ENCODE measurements at regions not wholly inside any gene's neighbourhood (a gene's known extent, or its start where the extent isn't known, plus 50 kb on each side); places are given as distances from the start of the nearest gene placed in this dataset.

DNA sequence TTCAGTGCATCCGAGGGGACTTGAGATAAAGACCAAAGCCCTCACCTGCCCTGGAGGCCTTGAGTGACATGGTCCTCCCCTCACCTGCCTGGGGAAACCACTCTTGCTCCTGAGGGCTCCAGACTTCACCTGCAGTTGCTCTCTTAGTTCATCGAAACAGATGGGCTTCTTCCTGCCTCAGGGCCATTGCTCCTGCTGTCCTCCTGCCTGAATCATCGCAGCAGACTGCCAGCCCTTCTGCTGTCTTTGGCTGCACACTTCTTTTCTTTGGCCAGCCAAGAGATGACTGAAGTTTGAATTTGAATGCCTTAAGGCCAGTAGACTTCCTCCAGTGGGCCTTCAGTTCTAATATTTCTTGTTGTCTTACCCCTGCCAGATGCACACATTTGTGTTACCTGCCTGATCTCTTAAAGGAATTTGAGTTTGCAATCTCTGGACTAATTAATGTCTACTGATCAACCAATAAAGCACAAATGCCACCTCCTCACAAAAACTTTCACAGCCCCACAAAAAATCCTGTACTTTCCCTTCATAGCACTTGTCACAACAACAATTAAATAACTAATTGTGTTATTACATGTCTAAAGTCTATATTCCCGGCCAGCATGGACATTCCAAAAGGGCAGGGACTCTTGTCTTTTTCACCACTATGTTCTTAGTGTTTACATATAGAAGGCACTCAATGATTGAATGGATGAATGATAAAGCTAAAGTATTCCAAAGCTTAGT is 56.7 kb upstream of the SGK1 start:
- TF ChIP-seq, protein P1, sequence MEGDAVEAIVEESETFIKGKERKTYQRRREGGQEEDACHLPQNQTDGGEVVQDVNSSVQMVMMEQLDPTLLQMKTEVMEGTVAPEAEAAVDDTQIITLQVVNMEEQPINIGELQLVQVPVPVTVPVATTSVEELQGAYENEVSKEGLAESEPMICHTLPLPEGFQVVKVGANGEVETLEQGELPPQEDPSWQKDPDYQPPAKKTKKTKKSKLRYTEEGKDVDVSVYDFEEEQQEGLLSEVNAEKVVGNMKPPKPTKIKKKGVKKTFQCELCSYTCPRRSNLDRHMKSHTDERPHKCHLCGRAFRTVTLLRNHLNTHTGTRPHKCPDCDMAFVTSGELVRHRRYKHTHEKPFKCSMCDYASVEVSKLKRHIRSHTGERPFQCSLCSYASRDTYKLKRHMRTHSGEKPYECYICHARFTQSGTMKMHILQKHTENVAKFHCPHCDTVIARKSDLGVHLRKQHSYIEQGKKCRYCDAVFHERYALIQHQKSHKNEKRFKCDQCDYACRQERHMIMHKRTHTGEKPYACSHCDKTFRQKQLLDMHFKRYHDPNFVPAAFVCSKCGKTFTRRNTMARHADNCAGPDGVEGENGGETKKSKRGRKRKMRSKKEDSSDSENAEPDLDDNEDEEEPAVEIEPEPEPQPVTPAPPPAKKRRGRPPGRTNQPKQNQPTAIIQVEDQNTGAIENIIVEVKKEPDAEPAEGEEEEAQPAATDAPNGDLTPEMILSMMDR (IDR thresholded peaks at IDR 0.05), result no peak
- Histone ChIP-seq H3K9me3 (no peaks in the 10 kb centered on the region), H3K4me3 (no peak overlapping the region), H3K36me3 (ENCODE audit: low read depth) (no peaks in the 10 kb centered on the region), H3K4me1 (ENCODE audit: low read depth) (no peaks in the 10 kb centered on the region)
- DNase-seq (no peak), ATAC-seq (no peak)
- intact Hi-C loops (cut with DNase I, micrococcal nuclease), result no loop called here

DNA sequence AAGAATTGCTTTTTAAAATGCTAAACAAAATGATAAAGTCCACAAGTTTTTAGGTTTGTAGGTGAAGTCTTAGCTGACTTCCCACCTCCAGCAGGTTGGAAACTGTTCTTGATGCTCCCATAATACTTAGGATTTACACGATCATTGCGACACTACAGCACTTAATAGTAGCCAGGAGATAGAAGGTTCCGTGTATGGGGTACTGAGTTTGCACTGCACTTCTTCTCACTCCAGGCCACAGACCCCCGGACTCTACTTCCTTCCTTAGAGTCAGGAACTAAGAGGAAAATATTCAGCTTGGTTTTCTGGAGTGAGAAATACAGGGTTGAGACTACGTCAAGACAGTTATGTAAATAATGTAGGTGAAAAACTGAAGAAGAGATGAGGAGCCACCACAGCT is 56.1 kb upstream of the SGK1 start:
- DNase-seq (no peak), ATAC-seq (no peak)
- no peaks in the 10 kb centered on the region for H3K9me3 ChIP-seq
- intact Hi-C loops (cut with DNase I, micrococcal nuclease), result no loop called here
- TF ChIP-seq, protein P1 (IDR thresholded peaks at IDR 0.05), result no peak
- H3K4me3 ChIP-seq, result no peak overlapping the region
- no peaks in the 10 kb centered on the region for H3K36me3 ChIP-seq (ENCODE audit: low read depth)
- H3K4me1 ChIP-seq (ENCODE audit: low read depth), result no peaks in the 10 kb centered on the region

DNA sequence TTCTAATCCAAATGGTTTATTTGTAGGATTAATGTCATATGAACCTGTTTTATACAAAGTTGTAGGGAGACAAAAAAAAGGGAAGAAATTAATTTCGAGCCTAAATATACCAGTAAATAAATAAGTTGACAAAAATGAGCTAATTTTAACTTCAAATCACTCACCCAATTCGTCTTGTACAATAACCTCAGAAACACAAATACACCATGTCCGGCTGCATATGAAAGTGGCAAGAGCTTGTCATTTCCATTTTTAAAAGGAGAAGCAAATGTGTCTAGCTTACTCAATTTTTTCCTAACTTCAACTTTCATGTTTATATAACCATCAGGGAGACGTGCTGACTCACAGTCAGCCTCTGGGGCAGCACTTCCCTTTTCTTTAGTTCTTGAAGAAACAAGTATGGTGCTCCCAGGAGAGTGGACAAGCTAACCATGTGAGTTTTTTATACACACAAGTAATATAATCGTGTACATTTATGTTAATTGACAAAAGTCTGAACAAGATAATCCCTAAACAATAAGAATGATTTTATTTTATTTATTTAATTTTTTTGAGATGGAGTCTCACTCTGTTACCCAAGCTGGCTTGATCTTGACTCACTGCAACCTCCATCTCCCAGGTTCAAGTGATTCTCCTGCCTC is 55.5 kb upstream of the SGK1 start:
- ATAC-seq (peak; percentile 72), DNase-seq (peak in 1 of 3 donors; percentile 49)
- no peaks in the 10 kb centered on the region for H3K36me3 ChIP-seq (ENCODE audit: low read depth)
- TF ChIP-seq, protein P1 (IDR thresholded peaks at IDR 0.05), result no peak
- no peaks in the 10 kb centered on the region for H3K4me1 ChIP-seq (ENCODE audit: low read depth)
- no peaks in the 10 kb centered on the region for H3K9me3 ChIP-seq
- no peak overlapping the region for H3K4me3 ChIP-seq
- intact Hi-C loops (cut with DNase I, micrococcal nuclease), result no loop called here

DNA sequence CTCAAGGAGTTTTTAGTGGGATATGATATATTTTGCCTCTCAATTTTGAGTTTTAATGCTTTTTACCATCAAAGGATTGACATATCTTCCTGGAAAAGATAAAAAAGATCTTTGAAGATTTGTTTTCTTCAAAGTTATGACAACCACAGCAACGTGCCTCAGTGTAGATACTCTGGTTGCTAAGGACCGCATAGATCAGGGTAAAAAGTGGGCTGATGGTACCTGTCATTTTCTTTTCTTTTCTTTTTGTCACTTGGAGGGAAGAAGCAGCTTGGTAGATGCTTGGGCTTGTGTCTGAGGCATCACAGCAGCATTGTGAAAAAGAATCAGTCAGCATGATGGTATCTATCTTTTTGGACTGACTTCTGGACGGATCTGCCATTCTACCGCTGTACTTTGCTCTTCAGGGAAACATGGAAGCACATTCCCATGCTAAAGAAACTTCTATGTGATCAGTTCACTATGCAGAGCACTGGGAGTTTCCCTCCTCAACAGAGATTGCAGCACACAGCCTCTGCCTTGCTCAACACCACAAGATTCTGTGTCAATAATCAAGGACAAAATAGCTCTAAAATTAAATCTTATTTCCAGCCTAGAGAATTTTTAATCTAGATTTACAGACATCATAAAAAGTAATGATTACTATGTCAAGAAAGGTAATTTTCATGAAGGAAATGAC is 54.8 kb upstream of the SGK1 start:
- Histone ChIP-seq H3K36me3 (ENCODE audit: low read depth) (no peaks in the 10 kb centered on the region), H3K4me3 (no peak overlapping the region), H3K4me1 (ENCODE audit: low read depth) (no peaks in the 10 kb centered on the region), H3K9me3 (no peaks in the 10 kb centered on the region)
- DNase-seq, result peak in 1 of 3 donors; percentile 52
- ATAC-seq, result peak; percentile 92
- TF ChIP-seq, protein P1 (IDR thresholded peaks at IDR 0.05), result no peak
- intact Hi-C loops (cut with DNase I, micrococcal nuclease), result no loop called here

DNA sequence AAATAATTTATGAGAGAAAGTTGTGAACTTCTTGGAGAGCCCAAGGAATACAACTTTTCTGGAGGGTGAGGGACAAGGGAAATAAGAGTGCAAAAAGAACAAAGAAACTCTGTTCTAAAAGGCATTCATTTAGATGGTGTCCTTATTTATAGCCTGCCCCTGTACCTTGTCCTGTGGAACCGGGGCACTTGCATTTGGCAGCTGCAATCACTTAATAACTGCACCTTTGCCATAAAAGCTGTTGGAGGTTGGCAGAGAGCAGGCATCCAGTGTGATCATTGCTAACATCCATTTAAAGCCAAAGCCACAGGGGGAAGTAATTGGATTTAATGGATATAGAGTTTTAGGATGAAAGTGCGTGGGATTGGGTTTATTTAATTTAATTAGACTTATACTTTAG is 50.8 kb upstream of the SGK1 start:
- TF ChIP-seq, protein P1 (IDR thresholded peaks at IDR 0.05), result no peak
- Histone ChIP-seq H3K9me3 (no peaks in the 10 kb centered on the region), H3K4me3 (no peak overlapping the region), H3K4me1 (ENCODE audit: low read depth) (no peaks in the 10 kb centered on the region), H3K36me3 (ENCODE audit: low read depth) (no peaks in the 10 kb centered on the region)
- ATAC-seq (peak; percentile 73), DNase-seq (no peak)
- intact Hi-C loops (cut with DNase I, micrococcal nuclease), result no loop called here

All from mucosa of descending colon (tissue), 3 donors.